ENCODE measurements at regions not wholly inside any gene's neighbourhood (a gene's known extent, or its start where the extent isn't known, plus 50 kb on each side); places are given as distances from the start of the nearest gene placed in this dataset.

GRCh38 chr13:21319869-21320641 lies 139.0 kb downstream of the ZDHHC20 start:
- no peak for DNase-seq

- DNase-seq: no peak
Observed at GRCh38 chr13:21320642-21321034, 138.5 kb downstream of the ZDHHC20 start.

- DNase-seq: no peak
Observed at GRCh38 chr13:21321269-21321668, 137.8 kb downstream of the ZDHHC20 start.

GRCh38 chr13:21322327-21322965 lies 136.7 kb downstream of the ZDHHC20 start:
- no peak for DNase-seq
